HAP-1 (cell line): ENCODE measurements at regions not wholly inside any gene's neighbourhood (a gene's known extent, or its start where the extent isn't known, plus 50 kb on each side); places are given as distances from the start of the nearest gene placed in this dataset.

ENCODE experiments used
- DNase-seq, 2 experiments: peaks; one replicate each; pipeline ENCODE4 v3.0.0-alpha.2; 2016 to 2020; ENCODE audit warnings: low spot score in 2 of 2
- H3K27me3 ChIP-seq: fragments of 250-450 bp; sonication (Bioruptor Pico); 2 replicates; pipeline ENCODE4 v1.5.1; 2020; ENCODE audit warnings: low read depth, mild to moderate bottlenecking, moderate library complexity
- H3K36me3 ChIP-seq: fragments of 250-450 bp; sonication (Bioruptor Pico); replicated peaks from 2 replicates; pipeline ENCODE4 v1.5.1; 2020; ENCODE audit warnings: mild to moderate bottlenecking
- H3K4me1 ChIP-seq: fragments of 250-450 bp; sonication (Bioruptor Pico); 2 replicates; pipeline ENCODE4 v1.5.1; 2020; ENCODE audit warnings: mild to moderate bottlenecking
- H3K4me3 ChIP-seq: fragments of 250-450 bp; sonication (Bioruptor Pico); 2 replicates; pipeline ENCODE4 v1.5.1; 2020; ENCODE audit warnings: mild to moderate bottlenecking, moderate library complexity
- H3K9me3 ChIP-seq: fragments of 250-450 bp; sonication (Bioruptor Pico); 2 replicates; pipeline ENCODE4 v1.5.1; 2020; ENCODE audit warnings: mild to moderate bottlenecking, moderate library complexity
- in situ Hi-C: fragments of 300-500 bp; cut with MboI; formaldehyde crosslinking; loops from 3 replicates; pipeline ENCODE4 v1.14.3; 2020; ENCODE audit warnings: low sequenced_read_pairs, inconsistent platforms, mixed read lengths

DNA sequence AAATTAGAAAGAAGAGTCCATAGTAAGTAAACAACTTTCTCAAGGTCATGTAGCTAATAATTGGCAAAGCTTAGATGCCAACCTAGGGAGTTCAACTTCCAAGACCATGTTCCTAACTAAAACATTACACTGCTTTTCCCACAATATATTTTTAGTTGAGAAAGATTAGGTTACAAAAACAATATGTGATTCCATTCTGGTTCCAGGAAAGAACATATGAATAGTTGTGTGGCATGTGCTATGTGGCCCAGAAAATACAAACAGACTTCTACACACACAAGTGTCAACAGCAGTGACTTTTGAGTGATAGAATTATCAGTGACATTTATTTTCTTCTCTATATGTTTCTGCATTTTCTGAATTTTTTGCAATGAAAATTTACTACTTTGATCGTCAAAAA, 62.7 kb upstream of the EDNRA start:
- H3K4me3 ChIP-seq = no peak overlapping the region
- no peak for DNase-seq
- H3K36me3 ChIP-seq = no peaks in the 10 kb centered on the region
- no peaks in the 10 kb centered on the region for H3K27me3 ChIP-seq
- H3K9me3 ChIP-seq = no peaks in the 10 kb centered on the region
- no peaks in the 10 kb centered on the region for H3K4me1 ChIP-seq
- in situ Hi-C loops = no loop called here

DNA sequence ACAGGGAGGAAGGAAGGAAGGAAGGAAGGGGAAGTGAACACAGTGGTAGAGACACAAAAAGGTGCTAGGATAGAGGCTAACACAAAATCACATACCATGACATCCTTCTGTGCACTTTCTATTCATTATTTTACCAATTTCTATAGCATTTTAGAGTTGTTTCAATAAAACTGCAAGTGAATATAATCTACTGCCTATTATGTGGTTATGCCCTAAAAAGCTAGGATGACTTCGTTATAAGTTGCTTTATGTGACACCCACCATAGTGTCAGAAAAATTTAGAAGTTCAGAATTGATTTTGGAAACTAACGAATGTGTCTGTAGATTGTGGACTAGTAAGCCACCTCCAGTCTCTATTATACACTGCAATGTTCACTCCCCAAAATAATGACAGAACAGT, 59.4 kb upstream of the EDNRA start:
- H3K27me3 ChIP-seq = no peaks in the 10 kb centered on the region
- in situ Hi-C loops = no loop called here
- H3K4me1 ChIP-seq = no peaks in the 10 kb centered on the region
- DNase-seq = no peak
- no peaks in the 10 kb centered on the region for H3K9me3 ChIP-seq
- H3K36me3 ChIP-seq = no peaks in the 10 kb centered on the region
- H3K4me3 ChIP-seq = no peak overlapping the region

DNA sequence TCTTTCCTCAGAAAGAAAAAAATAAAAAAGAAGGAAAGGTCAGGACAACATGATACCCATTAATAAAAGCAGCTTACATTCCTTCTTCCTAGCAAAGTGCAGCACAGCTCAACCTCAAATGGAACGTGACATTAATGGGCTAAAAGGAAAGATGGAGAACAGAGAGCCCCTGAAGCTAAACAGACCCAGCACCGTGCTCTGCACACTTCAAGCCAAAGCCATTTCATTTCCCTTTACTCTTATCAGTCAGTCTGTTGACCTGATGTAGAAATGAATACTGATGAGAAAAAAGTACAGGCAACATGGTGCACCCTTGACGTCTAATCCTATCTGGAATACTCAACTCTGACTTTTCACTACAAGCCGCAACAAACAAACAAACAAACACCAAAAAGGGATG, 57.7 kb upstream of the EDNRA start:
- no peak for DNase-seq
- no peaks in the 10 kb centered on the region for H3K36me3 ChIP-seq
- no peaks in the 10 kb centered on the region for H3K4me1 ChIP-seq
- in situ Hi-C loops = no loop called here
- no peaks in the 10 kb centered on the region for H3K9me3 ChIP-seq
- peaks cover 2% of the 10 kb centered on the region; the same call in 1 of the 2 replicates for H3K27me3 ChIP-seq
- no peak overlapping the region for H3K4me3 ChIP-seq

DNA sequence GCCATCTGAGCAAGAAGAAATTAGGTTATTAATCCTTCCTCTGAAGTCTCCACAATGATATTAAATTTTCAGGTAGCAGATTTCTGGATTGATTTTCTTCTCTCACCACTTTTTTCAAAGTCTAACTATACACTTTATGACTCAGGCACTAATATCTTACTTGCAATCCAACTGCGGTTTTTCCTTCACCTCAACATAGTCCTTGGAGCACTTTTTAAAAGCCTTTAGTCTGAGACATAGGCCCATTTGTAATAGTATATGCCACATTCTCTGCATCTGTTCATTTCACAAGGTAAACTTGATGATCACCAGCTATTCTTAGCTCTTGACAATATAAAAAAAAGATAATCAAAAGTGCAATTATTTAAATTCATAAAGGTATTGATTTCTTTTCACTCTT, 55.9 kb upstream of the EDNRA start:
- peaks cover 2% of the 10 kb centered on the region; the same call in 1 of the 2 replicates for H3K27me3 ChIP-seq
- no peak overlapping the region for H3K4me3 ChIP-seq
- H3K9me3 ChIP-seq = no peaks in the 10 kb centered on the region
- no peaks in the 10 kb centered on the region for H3K4me1 ChIP-seq
- DNase-seq = no peak
- in situ Hi-C loops = no loop called here
- H3K36me3 ChIP-seq = no peaks in the 10 kb centered on the region

GRCh38 chr4:147428583-147428982, 52.3 kb upstream of the EDNRA start:
- Histone ChIP-seq H3K4me3 (no peak overlapping the region), H3K4me1 (no peaks in the 10 kb centered on the region), H3K27me3 (peaks cover 2% of the 10 kb centered on the region; the same call in 1 of the 2 replicates), H3K36me3 (no peaks in the 10 kb centered on the region), H3K9me3 (no peaks in the 10 kb centered on the region)
- DNase-seq = no peak
- in situ Hi-C loops = no loop called here

DNA sequence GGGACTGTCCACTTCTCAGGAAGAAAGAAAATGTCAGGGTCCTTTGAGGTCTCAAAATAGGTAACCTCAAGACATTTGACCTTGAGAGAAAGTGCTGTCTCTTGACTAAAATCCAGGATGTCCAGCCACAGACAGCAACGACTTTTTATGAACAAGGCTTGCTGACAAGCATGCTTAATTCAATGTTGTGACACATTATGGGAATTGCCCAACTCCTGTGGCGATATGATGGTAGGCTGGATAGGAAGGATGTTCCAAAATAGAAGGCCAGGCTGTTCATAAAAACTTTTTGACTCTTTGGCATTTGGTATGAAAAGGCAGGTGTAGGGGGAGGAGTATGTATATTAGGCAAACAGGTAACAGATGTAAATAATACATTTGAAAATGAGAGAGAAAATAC, 50.8 kb upstream of the EDNRA start:
- DNase-seq = no peak
- no peak overlapping the region for H3K4me3 ChIP-seq
- no peaks in the 10 kb centered on the region for H3K9me3 ChIP-seq
- in situ Hi-C loops = no loop called here
- H3K36me3 ChIP-seq = no peaks in the 10 kb centered on the region
- H3K27me3 ChIP-seq = peaks cover 2% of the 10 kb centered on the region; the same call in 1 of the 2 replicates
- no peaks in the 10 kb centered on the region for H3K4me1 ChIP-seq
